Ishikawa (cell line): ENCODE measurements at regions not wholly inside any gene's neighbourhood (a gene's known extent, or its start where the extent isn't known, plus 50 kb on each side); places are given as distances from the start of the nearest gene placed in this dataset.

Source experiments
- EP300 ChIP-seq: IDR thresholded peaks from 2 replicates; pipeline ENCODE4 v1.6.1; 2012; ENCODE audit warnings: borderline replicate concordance
- REST ChIP-seq: IDR thresholded peaks from 2 replicates; pipeline ENCODE4 v1.6.1; 2012; ENCODE audit warnings: low read depth, mild to moderate bottlenecking

DNA sequence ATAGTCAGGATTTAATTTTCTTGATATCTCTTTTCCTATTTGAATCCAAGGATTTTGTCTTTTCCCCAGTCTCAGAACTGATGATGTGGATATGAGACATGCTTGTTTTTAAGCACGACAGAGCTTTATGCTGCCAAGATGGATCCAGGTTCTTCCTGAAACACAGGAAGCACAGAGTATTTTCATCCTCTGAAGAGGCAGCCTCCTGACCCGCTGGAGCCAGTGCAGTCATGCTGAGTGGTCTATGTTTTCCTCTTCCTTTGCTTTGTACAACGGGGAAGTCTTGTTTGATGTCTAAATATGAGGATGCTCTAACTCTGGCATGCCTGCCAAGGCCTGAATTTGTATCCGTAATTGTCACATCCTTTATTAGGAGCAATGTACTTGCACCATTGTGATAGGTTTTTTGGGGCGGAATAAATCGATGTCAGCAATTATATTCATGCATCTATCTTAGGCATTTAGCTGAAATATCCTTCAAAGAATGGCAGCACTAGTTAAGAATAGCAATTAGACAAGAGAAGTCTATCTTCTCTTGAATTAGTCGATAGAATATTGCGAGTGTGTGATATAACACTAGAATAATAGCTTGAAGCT lies 407.1 kb upstream of the JAG1 start:
- TF ChIP-seq EP300 (no peak), REST (no peak)
